SIG-M5 treated with dmso at 0.1 percent for 504 hours (cell line): ENCODE measurements at regions not wholly inside any gene's neighbourhood (a gene's known extent, or its start where the extent isn't known, plus 50 kb on each side); places are given as distances from the start of the nearest gene placed in this dataset.

Source experiments
- DNase-seq: peaks from one replicate; lab custom pipeline; 2025; ENCODE audit not compliant: unreplicated experiment; lab: John Stamatoyannopoulos, UW

DNA sequence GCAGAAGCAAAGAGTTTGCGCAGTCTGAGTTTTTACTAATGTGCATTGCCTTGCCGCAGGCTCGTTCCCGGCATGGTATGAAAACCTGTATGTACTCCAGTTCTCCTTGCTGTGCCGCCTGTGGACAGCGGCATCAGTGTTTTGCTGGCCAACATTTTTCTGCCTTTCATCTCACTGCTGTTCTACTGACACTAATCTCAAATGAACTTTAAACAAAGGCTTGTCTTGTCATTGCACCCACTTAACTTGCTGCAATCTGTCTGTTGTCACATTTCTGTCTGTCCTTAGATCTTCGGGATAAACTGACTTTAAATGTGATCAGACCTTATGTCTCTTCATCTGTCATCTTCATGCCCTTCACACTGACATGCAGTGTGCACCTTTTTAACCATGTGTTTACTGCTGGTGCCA, 71.7 kb upstream of the ZNRF2 start:
- no peak for DNase-seq

DNA sequence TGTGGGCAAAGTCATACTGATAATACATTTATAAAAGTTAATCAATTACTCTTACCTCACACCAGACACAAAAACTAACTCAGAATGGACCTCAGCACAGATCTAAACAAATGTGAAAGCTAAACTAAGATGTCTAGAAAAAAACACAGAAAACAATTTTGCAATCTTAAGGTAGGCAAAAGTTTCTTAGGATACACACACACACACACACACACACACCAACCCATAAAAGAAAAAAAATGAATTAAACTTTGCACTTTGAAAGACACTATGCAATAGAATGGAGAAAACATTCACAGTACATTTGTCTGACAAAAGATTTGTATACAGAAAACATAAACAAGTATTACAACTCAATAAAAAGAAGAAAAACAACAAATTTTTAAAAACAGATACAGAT, 70.8 kb upstream of the ZNRF2 start:
- DNase-seq: no peak

DNA sequence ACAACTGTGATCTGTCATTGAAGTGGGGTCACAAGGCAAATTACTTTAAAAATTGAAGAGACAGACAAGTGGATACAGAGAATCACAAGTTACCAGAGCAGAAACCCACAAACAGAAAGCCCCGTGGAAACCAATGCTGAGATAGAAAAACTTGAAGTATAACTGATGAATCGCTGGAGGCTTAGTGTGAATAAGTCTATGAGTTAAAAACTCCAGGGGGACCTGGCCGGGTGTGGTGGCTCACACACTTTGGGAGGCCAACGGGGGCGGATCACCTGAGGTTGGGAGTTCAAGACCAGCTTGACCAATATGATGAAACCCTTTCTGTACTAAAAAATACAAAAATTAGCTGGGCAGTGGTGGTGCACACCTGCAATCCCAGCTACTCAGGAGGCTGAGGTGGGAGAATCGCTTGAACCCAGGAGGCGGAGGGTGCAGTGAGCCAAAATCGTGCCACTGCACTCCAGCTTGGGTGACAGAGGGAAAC, 69.7 kb upstream of the ZNRF2 start:
- no peak for DNase-seq

DNA sequence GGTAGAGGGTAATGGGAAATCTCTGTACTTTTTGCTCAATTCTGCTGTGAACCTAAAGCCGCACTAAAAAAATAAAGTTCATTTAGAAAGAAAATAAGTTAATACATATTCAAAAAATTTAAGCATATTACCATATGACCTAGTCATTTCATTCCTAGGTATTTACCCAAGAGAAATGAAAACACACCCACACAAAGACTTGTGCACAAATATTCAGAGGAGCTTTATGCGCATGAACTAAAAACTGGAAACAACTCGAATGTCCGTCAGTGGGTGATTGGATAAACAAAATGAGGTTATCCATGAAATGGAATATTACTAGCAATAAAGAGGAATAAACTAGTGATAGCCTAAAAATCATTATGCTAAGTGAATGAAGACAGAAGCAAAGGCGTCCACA, 62.6 kb upstream of the ZNRF2 start:
- DNase-seq: no peak

DNA sequence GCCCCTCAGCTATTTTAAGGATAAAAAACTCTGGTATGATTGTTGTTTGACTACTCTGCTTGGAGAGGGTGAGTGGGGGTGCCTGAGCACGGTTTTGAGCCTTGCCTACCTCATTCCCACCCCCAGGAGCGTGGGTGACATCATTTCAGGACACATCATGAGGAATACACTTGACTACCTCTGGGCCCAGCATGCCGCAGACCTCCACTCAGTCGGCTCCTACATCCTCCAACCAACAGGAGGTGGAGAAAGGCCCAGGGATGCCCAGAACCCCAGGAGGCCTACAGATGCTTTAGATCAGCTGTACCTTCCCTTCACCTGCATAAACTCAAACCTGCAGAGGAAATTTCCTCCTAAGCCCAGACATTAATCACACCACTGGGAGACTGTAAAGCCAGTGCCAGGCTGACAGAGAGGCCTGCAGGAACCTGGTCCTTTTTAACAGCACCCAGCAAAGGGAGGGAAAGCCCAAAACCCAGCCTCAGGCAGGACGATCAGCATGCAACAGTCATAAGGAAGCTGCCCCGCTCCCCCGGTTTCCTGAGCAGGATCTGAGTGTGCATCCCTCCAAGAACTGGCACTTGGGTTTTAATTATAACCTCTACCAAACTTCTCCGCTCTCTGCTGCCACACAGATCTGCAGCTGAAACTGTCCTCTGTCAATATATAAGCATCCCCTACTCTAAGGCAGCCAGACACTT, 61.7 kb upstream of the ZNRF2 start:
- no peak for DNase-seq

DNA sequence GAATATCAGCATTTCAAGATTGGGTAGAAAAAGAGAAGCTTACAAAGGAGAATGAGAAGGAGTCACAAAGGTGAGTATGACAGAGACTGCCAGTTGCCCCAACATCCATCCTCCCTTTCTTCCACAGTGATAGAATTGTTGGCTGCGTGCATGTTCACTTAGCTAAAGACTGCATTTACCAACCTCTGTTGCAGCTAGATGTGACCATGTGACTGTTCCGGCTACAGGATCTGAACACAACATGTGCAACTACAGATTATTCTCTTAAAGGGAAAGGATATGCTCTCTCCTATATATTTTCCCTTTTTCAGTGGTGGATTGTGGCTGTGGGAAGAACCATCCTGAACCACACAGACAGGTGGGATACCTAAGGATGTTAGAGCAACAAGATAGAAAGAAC, 60.5 kb upstream of the ZNRF2 start:
- no peak for DNase-seq

DNA sequence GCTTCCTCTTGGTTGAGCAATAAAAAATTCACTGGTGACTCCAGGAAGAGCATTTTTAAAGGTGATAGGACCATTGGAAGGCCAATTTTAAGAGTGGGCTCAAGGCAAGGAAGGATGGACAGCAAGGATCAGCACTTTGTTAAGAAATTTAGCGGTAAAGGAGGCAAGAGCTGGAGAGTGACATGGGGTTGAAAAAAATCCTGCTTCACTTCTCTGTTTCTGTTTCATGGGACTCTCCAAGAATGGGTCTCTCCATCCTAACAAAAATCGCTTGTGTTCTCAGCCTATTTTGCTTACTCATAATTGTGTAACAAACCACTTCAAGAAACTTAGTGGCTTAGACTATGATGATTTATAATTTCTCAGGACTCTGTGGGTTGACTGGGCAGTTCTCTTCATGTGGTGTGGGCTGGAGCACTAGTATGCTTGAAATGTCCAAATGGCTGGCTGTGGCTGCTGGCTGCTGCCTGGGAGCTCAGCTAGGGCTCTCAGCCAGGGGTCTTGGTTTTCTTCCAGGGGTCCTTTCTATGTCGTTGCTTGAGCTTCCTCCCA, 59.8 kb upstream of the ZNRF2 start:
- DNase-seq: peak; percentile 91

DNA sequence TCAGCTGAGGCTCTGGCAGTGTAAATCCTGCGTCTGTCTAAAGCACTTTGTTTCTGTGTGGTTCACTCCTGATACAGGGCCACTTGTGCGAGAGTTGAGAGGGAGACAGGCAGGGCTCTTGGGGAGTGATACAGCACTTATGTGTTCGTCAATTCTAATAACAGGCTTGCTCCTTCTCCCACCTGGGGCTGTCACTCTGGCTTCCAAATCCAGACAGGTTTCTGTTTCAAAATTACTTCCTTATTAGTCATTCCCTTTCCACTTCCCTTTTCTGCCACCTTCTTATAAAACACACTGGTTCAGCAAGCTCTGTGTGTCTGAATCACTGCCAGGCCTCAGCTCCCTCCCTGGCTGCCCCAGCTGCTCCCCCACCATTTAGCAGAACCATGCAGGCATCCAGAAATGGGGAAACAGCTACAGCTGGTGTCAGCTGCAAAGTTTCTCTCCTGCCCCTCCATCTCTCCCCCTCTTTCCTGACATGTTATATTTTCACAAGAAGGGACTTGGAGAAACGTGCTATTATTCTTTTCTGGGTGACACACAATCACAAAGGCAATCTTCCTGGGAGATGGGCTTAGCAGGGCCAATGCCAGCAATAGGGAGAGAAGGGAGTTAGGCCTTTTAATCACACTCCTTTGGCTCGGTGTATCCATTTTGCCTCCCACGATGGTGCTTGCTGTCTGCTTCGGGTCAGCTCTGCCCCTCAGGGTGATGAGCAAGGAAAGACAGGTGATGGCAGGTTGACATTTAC, 58.4 kb upstream of the ZNRF2 start:
- peak; percentile 98 for DNase-seq

DNA sequence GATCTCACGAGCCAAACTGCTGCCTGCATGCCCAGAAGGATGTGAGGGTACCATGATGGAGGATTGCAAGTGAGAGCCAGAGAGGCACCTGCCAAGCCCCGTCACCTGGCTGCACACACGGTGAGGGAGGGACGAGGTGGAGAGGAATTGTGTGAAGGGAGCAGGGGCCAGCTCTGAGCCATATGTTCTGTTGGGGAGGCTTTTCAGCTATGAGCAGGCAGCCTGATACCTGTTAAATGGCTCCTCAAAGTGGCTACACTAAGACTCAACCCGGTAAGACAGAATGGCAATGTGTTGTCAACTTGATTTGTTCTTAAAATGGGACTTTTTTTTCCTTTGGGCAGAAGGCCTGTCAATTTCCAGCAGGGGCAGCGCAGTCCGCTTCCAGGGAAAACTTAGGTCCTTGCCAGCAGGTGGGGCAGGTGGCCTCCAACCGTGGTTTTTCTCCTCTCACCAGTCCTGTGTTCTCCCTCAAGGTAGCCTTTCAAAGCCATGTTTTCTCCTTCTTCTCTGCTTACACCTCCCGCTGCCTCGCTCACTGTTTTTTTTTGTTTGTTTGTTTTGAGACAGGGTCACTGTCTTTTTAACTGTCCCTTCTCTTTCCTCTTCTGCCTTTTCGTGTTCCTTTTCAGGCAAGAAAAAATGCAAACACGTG, 57.7 kb upstream of the ZNRF2 start:
- DNase-seq: peak; percentile 32

DNA sequence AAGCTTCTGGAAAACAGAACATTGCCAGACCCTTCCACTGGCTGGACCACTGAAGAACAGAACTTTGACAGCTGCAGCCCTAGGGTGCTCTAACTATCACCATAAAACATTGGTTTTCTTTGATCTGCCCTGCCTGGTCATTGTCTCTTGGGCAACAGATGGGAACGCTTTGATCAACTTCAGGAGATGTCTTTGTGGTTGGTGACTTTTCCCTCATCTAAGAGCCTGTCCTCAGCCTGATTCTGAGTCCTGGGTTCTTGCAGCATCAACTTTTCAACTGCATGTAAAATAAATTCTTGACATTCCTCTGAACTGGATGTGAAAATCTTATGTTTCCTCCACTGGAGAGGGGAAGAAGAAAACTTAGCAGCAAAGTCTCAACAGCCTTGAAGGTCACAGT, 53.1 kb upstream of the ZNRF2 start:
- no peak for DNase-seq

DNA sequence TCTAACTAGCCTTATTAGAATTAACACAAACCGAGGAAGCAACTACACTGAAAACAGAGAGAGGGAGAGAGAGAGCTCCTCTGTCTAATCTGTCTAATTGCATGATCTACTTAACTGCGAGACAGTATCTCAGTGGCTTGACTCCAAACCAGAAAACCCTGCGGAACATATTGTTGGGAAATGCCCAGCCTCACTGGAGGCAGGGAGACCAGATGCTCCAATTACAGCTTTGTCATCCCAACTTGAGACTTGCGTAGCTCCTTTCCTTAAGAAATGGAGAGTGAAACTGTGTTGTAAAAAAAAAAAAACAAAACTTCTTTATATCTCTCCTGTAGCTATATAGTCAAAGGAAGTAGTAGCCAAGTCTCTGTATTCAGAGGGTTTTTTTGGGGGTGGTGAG, 52.0 kb upstream of the ZNRF2 start:
- DNase-seq: no peak
